Astrocyte (in vitro differentiated cells and primary cell): ENCODE measurements at regions not wholly inside any gene's neighbourhood (a gene's known extent, or its start where the extent isn't known, plus 50 kb on each side); places are given as distances from the start of the nearest gene placed in this dataset.

Experiments used
- EZH2 ChIP-seq: IDR thresholded peaks from 2 replicates; pipeline ENCODE4 v1.6.1; 2012; ENCODE audit warnings: mild to moderate bottlenecking, low read length, inconsistent platforms; ENCODE audit not compliant: insufficient read depth
- TF ChIP-seq, protein P1 (sequence below): IDR thresholded peaks from 2 replicates; pipeline ENCODE4 v1.5.1; 2011; ENCODE audit warnings: low read depth, mild to moderate bottlenecking, inconsistent platforms, low read length, moderate library complexity; ENCODE audit not compliant: insufficient read depth

DNA sequence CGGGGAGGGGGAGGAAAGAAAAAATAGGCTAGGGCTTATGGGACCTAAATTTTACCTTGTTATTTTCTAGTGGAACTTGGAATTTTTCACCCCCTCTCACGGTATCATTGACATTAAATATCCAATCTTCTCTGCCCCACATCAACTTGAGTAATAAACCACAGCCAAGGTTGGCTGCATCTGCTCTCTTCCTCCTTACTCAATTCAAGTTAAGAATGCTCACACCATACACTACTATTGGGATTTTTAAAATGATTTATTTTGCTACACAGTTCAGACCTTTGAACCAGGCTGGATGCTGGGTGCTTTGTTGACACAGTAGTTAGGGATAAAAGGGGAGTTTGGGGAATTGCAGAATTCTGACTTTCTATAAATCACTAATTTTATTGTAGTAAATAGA is 78.2 kb upstream of the DHX15 start:
- no peak for TF ChIP-seq EZH2
- TF ChIP-seq, protein P1, sequence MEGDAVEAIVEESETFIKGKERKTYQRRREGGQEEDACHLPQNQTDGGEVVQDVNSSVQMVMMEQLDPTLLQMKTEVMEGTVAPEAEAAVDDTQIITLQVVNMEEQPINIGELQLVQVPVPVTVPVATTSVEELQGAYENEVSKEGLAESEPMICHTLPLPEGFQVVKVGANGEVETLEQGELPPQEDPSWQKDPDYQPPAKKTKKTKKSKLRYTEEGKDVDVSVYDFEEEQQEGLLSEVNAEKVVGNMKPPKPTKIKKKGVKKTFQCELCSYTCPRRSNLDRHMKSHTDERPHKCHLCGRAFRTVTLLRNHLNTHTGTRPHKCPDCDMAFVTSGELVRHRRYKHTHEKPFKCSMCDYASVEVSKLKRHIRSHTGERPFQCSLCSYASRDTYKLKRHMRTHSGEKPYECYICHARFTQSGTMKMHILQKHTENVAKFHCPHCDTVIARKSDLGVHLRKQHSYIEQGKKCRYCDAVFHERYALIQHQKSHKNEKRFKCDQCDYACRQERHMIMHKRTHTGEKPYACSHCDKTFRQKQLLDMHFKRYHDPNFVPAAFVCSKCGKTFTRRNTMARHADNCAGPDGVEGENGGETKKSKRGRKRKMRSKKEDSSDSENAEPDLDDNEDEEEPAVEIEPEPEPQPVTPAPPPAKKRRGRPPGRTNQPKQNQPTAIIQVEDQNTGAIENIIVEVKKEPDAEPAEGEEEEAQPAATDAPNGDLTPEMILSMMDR, result no peak
